GM19351 (cell line): ENCODE measurements at regions not wholly inside any gene's neighbourhood (a gene's known extent, or its start where the extent isn't known, plus 50 kb on each side); places are given as distances from the start of the nearest gene placed in this dataset.
"Not testable (repeated sequence)": the region's sequence is repeated elsewhere in the genome, so short reads cannot be mapped to it uniquely, and the experiment has no call there.

Source experiments
- ATAC-seq: cut with Tn5 transposase; IDR thresholded peaks from one replicate; pipeline ENCODE4 v1.9.1; 2021; ENCODE audit warnings: mild to moderate bottlenecking, moderate library complexity; ENCODE audit not compliant: unreplicated experiment

DNA sequence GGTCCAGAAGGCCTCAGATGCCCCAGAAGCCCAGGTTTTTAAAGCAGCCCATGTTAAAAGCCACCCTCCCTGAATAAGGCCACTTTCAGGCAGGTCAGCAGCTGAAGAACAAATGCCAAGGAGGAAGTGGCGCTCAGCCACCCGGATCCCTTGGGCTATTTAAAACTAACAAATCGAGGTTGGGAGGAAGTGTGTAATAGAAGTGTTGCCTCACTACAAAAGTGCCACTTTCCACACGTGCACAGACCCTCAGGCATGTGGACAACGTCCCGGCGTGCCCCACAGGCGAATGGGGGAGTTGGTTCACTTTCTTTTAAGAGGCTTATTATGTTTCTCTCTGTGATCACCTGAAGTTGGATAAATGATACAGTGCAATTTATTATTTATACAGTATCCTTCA is 173.8 kb upstream of the SALL3 start:
- ATAC-seq: no peak

DNA sequence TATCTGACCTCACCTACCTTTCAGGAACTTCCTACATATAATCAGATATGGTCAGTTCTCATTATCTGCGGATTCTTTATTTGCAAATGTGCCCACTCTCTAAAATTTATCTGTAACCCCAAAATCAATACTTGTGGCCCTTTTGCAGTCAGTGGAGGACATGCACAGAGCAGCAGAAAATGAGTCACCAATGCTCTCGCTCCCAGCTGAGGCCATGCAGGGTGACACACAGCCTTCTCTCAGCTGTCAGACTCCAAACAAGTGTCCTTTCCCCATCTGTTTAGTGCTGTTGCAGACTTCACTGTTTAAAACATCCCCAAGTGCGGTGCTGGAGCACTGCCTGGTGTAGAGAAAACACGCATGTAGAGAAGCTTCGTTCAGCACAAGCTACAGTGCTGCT is 171.9 kb upstream of the SALL3 start:
- no peak for ATAC-seq

DNA sequence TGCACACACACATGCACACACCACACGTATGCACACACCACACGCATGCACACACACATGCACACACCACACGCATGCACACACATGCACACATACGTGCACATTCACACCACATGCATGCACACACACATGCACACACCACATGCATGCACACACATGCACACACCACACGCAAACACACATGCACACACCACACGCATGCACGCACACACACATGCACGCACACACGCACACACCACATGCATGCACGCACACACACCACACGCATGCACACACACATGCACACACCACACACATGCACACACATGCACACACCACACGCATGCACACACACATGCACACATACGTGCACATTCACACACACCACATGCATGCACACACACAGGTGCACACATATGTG is 169.8 kb upstream of the SALL3 start:
- no peak for ATAC-seq

DNA sequence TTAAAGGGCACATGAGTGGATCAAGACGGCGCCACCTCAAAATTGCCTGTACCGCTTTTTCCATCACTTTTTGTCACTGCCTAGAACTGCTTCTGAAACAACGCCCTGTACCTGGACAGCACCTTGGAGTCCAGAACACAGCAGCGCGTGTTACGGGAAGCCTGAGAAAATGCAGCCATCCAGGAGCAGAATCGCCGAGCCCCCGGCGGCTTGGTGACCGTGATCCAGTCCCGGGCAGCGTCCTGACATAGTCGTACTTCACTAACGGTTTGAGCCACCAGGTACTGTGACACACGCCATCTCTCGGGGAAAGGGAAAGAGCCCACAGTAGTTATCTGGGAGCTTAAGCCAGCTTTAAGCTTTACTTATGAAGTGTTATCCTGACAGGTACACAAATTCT is 168.9 kb upstream of the SALL3 start:
- no peak for ATAC-seq

DNA sequence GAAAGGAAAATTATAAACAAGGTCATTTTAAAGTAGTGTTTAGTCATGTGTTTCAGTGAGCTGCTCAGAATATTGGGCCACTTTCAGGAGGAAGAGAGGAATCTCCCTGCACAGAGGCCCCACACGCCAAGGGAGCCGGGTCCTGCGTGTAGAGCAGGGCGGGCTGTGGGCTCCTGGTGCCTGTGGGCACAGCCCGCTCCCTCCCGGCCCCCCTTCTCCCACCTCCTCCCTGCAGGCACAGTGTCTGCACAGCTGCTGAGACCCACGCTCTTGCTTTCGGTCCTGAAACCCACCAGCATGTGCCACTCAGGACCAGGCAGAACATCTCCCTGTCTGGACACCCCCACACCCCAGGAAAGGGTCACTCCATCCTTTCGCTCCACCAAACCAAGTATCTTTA is 167.6 kb upstream of the SALL3 start:
- ATAC-seq: no peak

DNA sequence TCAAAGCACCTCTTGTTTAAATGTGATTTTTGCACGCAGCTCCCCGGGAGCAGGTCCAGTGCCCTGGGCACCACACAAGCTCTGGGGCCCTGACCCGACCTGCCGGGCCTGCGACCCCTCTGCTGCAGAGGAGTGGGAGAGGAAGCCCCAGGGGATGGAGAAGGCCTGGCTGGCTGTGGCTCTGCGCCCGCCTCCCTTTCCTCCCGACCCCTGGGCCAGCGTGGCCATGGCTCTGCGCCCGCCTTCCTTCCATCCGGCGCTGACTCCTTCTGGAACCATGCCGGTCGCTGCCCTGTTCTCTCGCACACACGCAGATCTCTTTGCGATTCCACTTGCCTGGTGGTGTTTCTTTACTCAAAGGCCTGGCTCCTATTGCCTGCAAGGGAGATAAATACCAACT is 166.5 kb upstream of the SALL3 start:
- no peak for ATAC-seq

DNA sequence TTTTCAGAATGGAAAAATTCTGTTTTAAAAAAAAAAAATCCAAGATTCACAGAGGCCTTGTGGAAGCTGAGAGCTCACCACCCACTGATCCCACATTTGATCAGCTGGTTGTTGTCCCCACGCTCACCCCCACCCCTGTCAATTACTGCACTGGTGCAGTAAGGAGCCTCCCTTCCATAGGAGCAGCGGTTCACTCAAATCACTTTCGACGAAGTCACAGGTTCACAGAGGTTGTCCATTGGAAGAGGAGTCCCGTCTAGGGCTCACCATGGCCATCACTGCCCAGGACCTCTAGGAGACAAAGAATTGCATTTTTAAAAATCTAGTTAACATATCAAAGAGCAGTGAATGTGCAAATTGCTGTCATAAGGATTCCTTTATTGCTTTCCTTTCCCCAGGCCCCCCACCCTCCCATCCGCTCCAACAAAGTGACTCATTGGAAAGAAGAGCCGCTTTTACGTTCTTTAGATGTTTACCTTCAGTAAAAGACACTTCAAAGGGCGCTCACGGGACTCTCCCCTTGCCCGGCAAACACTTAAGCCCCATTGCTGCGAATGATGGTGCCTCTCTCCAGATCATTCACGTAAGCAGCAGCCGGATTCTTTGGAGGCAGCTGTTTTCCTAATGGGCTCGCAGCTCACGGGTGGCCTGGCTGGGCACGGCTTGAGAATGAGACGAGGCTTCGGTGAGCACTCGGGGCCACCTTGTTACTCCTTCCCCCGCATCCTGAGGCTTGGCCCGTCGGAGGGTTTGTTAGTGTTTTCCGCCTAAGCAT is 165.5 kb upstream of the SALL3 start:
- no peak for ATAC-seq

DNA sequence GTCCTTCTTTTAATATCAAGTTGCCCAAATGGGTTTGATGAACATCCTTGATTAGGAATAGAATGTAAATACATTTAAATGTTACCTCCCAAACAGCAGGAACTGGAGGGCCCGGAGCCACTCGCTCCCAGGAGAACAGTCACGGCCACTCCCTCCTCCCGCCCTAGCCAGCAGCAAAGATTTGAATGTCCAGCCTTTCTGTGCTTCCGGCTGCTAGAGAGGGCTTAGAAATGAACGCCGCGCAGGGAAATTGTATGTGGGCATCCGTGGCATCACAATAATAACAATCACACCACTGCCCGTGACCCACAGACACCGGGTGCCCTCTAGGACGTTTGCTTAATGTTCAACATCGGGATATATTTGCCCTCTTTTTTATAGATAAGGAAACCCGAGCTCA is 164.9 kb upstream of the SALL3 start:
- ATAC-seq: no peak

DNA sequence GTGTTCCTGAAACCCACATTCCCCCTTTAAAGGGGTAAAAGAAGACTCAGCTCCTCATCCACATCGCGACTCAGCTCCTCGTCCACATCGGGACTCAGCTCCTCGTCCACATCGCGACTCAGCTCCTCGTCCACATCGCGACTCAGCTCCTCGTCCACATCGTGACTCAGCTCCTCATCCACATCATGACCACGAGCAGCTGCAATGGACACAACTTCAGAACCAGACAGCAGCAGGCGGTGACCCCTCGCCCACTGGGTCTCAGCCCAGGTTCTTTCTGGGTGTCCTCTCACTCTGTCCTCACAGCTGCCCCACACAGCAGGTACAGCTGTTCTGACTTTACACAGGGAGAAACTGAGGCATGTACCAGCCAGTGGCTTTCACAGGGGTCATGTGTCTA is 163.5 kb upstream of the SALL3 start:
- ATAC-seq: no peak

DNA sequence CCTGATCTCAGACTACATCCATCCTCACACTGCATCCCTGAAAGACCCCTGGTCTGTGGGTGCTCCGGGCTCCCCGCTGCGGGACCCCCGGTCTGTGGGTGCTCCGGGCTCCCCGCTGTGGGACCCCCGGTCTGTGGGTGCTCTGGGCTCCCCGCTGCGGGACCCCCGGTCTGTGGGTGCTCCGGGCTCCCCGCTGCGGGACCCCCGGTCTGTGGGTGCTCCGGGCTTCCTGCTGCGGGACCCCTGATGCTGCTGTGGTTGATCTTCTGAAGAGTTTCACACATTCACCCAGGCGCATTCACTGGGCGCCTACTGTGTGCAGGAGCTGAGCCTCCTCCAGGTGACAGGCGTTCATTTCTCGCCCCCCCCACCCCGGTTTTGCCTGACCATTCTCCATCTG is 162.7 kb upstream of the SALL3 start:
- ATAC-seq: no peak

DNA sequence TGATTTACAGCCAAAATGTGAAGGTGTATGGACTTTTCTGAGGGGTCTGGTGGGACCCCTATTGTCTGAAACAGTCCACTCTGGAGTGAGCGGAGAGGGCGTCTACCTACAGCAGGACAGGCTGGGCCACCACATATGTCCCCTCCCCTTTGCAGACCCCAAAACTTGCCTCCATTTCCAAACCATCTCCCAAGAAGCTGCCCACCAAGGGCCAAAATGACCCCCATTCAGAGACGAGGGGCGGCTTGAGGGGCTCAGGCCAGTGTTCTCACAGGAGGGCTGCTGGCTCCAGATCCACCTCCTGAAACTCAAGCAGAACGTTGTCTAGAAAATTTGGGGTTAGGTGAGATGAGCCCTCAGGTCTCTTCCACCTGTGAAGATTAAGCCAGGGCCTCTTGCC is 161.1 kb upstream of the SALL3 start:
- no peak for ATAC-seq

DNA sequence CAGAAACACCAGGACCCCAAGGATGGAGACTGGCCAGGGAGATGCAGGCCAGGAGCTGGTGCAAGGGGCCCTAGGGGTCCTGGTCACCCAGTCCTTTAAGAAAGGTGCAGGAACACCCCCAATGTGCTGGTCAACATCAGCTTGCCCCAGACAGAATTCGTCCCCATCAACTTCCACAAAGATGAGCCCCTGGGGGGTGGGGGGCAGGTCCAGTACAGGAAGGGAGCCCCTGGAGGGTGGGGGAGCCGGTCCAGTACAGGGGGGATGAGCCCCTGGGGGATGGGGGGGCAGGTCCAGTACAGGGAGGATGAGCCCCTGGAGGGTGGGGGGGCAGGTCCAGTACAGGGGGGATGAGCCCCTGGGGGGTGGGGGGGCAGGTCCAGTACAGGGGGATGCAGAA is 160.7 kb upstream of the SALL3 start:
- ATAC-seq: no peak

DNA sequence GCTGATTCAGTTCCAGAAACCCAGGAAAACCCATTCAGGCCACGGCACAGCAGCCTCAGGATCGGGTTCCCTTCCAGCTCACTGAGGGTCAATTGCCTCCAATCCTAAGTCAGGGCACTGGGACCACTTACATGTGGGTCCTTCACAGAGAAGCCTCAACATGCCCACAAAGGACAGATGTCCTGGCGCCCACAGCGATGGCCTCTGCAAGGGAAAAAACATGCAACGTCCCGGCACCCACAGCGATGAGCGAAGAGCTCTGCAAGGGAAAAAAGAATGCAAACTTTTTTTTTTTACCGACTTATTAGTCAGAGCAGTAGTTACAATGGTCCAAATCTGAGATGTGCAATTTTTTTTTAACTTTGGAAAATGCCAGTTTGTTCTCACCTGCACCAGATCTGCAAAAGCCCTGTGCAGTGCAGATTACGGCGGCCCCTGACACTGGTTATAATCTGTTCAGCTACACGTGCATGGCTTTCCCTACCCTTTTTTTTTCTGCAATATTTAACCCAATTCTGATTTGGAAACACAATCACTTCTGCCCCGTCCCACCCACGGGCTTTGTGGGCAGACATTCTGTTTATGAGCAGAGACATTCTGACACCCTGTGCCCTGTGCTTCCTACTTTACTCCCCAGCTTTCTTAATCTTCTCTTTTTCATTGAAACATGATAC is 159.3 kb upstream of the SALL3 start:
- ATAC-seq: no peak

DNA sequence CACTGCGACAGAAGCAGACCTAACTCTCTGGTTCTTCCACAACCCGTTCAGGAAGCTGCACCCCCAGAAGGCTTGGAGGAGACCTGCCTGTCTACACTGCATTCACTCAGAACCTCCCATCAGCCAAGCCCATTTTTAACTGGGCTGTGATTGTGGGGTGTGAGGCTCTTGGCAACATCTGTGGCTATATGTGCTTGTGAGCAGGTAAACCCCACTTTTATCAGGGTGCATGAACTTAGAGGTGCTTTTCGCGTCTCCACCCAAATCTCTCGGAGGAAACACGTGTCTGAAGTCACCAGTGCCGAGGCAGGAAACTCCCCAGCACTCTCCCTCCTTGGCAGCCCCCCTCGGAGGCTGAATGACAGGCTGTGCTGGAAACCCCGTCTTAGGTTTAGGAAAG is 158.2 kb upstream of the SALL3 start:
- no peak for ATAC-seq

DNA sequence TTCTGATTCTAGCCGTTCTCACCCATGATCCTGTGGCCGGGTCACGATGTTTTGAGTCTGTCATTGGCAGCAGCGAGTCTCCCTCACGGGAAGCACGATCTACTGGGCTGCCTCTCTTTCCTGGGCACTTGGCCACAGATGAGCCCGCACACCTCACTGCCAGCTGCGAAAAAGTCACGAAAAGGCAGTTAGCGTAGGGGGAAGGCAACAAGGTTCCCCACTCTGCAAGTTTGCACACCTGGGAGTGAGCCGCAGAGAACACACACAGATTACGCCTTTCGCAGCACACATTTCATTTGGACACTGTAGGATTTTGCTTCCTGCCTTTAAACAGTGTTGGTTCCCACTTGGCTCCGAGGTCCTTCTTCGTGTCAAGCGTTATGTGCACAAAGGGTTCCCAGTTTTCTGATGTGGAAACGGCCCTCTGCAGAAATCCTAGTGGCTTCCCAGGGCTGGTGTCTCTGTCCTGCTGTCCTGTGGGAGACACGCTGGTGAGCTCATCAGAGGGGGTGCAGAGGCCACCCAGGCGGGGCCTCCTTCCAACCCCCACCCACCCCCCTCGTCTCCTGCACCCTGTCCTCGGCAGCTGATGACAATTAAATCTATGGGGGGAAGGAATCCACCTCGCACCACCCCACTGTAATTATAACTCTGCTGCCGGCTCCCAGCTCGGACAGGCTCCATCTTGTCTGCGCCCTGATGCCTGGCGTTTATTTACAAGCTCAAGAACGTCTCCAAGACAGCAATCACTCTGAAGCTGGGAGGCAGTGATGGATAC is 157.3 kb upstream of the SALL3 start:
- ATAC-seq: no peak

DNA sequence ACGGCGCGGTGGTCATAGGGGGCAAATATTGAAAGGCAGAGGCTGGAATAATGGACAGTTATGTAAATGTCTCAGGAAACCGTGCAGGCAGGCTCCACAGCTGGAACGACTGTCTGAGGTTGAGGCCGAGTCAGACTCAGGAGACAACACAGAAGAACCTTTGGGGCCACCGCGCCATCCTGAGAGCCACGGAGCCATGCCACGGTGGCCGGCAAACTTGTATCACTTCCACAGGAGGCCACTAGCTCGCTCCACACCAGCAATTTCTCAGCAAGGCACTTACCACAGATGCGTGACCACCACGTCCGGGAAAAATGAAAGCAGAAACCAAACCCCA is 156.7 kb upstream of the SALL3 start:
- ATAC-seq: no peak

DNA sequence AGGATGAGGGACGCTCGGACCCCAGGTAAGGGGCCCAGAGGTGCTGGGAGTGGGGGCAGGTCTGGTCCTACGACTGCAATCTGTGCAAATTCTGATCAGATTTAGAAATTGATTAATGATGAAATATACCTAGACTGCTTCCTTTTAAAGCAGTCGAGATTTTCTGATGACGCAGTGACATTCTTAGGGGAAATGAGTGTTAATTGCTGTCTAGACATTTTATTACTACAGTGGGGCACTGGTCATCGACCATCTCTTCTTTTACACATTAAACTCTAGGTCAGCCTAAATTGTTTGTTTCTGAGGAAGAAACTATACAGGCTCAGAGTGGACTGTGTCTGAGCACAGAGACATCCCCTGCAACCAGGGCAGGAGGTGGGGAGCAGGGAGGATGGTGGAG is 154.4 kb upstream of the SALL3 start:
- ATAC-seq: no peak

DNA sequence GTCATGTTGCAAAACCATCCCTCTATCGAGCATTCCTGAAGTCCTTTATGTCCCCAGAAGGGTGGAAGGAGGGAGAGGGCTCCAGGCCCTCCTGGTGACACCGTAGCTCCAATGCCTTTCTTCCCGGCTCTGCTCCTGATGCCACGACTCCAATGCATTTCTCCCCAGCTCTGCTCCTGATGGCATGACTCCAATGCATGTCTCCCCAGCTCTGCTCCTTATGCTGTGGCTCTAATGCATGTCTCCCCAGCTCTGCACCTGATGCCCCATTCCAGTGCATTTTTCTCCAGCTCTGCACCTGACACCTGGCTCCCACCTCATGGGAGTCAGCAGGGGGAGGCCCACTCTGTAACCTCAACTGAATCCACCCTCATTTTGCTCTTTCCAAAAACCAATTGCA is 153.0 kb upstream of the SALL3 start:
- no peak for ATAC-seq

DNA sequence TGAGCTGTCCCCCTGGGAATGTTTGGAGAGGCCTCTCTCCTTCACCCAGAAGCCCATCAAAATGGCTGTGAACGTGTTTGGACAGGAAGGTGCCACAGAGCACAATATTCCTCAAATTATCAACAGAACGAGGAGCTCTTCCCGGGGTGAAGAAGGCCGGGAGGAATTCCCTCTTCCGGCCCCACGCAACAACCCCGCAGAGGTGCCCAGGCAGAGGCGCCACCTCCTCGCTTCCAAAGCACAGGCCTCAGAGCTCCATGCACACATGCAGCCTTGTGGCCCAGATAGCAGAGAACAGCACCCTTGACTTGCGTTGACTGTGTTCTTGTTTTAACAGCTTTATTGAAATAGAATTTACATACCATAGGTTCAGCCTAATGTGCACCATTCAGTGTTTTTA is 152.5 kb upstream of the SALL3 start:
- ATAC-seq: no peak

DNA sequence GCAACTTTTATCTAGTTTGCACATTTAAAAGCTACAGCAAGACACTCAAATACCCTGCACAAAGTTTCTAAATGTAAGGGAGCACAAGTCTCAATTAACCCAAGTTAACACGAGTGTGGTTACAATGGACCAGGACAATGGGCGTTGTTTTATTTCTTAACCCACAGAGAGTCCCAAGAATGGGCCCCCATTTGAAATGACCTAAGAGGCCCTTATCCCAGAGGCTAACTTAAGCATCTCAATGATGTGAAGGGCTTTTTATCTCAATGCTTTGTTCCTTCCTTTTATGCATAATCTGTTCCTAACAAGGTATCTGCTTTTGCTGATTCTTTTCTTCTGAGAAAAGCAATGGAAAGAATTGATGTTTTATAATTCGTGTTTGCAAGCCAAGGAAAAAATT is 151.5 kb upstream of the SALL3 start:
- no peak for ATAC-seq

DNA sequence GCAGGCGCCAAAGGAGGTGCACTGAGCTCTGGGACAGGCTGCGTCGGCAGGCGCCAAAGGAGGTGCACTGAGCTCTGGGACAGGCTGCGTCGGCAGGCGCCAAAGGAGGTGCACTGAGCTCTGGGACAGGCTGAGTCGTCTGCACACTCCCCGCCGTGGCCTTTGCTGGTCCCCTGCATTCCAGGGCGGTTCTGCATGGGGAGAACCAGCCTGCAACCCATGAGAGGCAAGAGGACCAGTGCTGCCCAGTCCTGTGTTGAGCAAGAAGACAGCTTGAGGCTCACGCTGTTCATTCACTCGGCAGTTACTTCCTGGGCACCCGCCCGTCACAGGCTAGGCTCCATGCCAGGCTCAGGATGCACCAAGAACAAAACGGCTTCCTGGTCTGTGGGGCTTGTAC is 150.6 kb upstream of the SALL3 start:
- not testable (repeated sequence) for ATAC-seq

DNA sequence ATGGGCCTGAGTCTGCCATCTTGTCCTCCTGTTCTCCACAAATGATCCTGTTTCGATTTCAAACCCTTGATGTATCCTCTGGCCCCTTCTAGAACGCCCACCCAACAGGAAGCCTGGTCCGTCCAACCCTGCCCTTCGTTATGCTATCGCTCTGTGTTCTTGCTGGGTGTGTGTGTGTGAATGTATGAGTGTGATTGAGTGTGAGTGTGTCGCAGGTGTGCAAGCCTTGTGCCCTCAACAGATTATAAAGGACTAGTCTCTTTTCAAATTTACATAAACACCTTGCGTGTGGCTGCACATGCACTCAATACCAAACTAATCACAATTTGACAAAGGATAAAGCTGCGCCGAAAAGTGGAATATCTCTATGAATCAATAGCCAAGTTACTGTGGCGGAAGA is 149.5 kb upstream of the SALL3 start:
- ATAC-seq: no peak
